NT2/D1 (cell line): ENCODE measurements at regions not wholly inside any gene's neighbourhood (a gene's known extent, or its start where the extent isn't known, plus 50 kb on each side); places are given as distances from the start of the nearest gene placed in this dataset.

Source experiments
- DNase-seq: peaks from one replicate; pipeline ENCODE4 v3.0.0-alpha.2; 2011; ENCODE audit warnings: low read depth, low spot score
- H3K27me3 ChIP-seq: 2 replicates; pipeline ENCODE4 v1.6.0; 2011; ENCODE audit warnings: mild to moderate bottlenecking; ENCODE audit not compliant: insufficient read length, insufficient read depth
- H3K36me3 ChIP-seq: 2 replicates; pipeline ENCODE4 v1.6.1; 2011; ENCODE audit warnings: mild to moderate bottlenecking, low read length, mixed read lengths; ENCODE audit not compliant: insufficient read depth, insufficient read length
- H3K4me1 ChIP-seq: 2 replicates; pipeline ENCODE4 v1.5.1; 2011; ENCODE audit not compliant: insufficient read depth, insufficient read length
- H3K4me3 ChIP-seq: 2 replicates; pipeline ENCODE4 v1.5.1; 2011; ENCODE audit warnings: low read depth; ENCODE audit not compliant: insufficient read length
- H3K9ac ChIP-seq: 2 replicates; pipeline ENCODE4 v1.6.0; 2011; ENCODE audit warnings: low read depth; ENCODE audit not compliant: insufficient read length
- H3K9me3 ChIP-seq: 2 replicates; pipeline ENCODE4 v1.5.1; 2011; ENCODE audit warnings: mild to moderate bottlenecking, low read length; ENCODE audit not compliant: insufficient read depth
- SUZ12 ChIP-seq: IDR thresholded peaks from 2 replicates; pipeline ENCODE4 v1.6.1; 2011; ENCODE audit not compliant: insufficient read length, insufficient read depth; ENCODE audit errors: extremely low read depth
- YY1 ChIP-seq: IDR thresholded peaks from 2 replicates; pipeline ENCODE4 v1.6.1; 2011; ENCODE audit not compliant: insufficient read length, insufficient read depth
- ZNF274 ChIP-seq: IDR thresholded peaks from 2 replicates; pipeline ENCODE4 v1.6.1; 2011; ENCODE audit warnings: mild to moderate bottlenecking, low read depth, low read length

GRCh38 chr20:60963146-60963545, 288.9 kb upstream of the CDH4 start:
- Histone ChIP-seq H3K36me3 (no peaks in the 10 kb centered on the region), H3K9ac (no peak overlapping the region), H3K4me3 (no peak overlapping the region), H3K4me1 (peaks cover 7% of the 10 kb centered on the region), H3K27me3 (peaks cover 87% of the 10 kb centered on the region), H3K9me3 (no peaks in the 10 kb centered on the region)
- DNase-seq = no peak
- no peak for TF ChIP-seq YY1
- TF ChIP-seq ZNF274 = no peak
- no peak for TF ChIP-seq SUZ12

GRCh38 chr20:60964911-60965310, 287.1 kb upstream of the CDH4 start:
- Histone ChIP-seq H3K9ac (no peak overlapping the region), H3K4me3 (no peak overlapping the region), H3K36me3 (no peaks in the 10 kb centered on the region), H3K9me3 (no peaks in the 10 kb centered on the region), H3K27me3 (peaks cover 87% of the 10 kb centered on the region), H3K4me1 (peaks cover 7% of the 10 kb centered on the region)
- no peak for TF ChIP-seq SUZ12
- TF ChIP-seq ZNF274 = no peak
- TF ChIP-seq YY1 = no peak
- no peak for DNase-seq

GRCh38 chr20:60966031-60966430, 286.0 kb upstream of the CDH4 start:
- TF ChIP-seq SUZ12 (no peak), YY1 (no peak), ZNF274 (no peak)
- Histone ChIP-seq H3K9ac (no peak overlapping the region), H3K4me1 (peaks cover 7% of the 10 kb centered on the region), H3K9me3 (no peaks in the 10 kb centered on the region), H3K27me3 (peaks cover 87% of the 10 kb centered on the region), H3K4me3 (no peak overlapping the region), H3K36me3 (no peaks in the 10 kb centered on the region)
- DNase-seq = no peak

GRCh38 chr20:60966766-60967165, 285.3 kb upstream of the CDH4 start:
- TF ChIP-seq YY1 = no peak
- no peak for TF ChIP-seq ZNF274
- TF ChIP-seq SUZ12 = no peak
- no peak overlapping the region for H3K9ac ChIP-seq
- H3K4me1 ChIP-seq = peaks cover 5% of the 10 kb centered on the region
- H3K27me3 ChIP-seq = peaks cover 86% of the 10 kb centered on the region
- DNase-seq = no peak
- H3K4me3 ChIP-seq = no peak overlapping the region
- H3K9me3 ChIP-seq = no peaks in the 10 kb centered on the region
- no peaks in the 10 kb centered on the region for H3K36me3 ChIP-seq

GRCh38 chr20:60967431-60968316, 284.4 kb upstream of the CDH4 start:
- Histone ChIP-seq H3K9ac (no peak overlapping the region), H3K27me3 (peaks cover 86% of the 10 kb centered on the region), H3K4me1 (peaks cover 3% of the 10 kb centered on the region), H3K4me3 (no peak overlapping the region), H3K36me3 (no peaks in the 10 kb centered on the region), H3K9me3 (no peaks in the 10 kb centered on the region)
- DNase-seq = no peak
- TF ChIP-seq SUZ12 = no peak
- no peak for TF ChIP-seq YY1
- no peak for TF ChIP-seq ZNF274

GRCh38 chr20:60968853-60969720, 283.0 kb upstream of the CDH4 start:
- Histone ChIP-seq H3K4me1 (peaks cover 3% of the 10 kb centered on the region), H3K4me3 (no peak overlapping the region), H3K36me3 (no peaks in the 10 kb centered on the region), H3K27me3 (peaks cover 91% of the 10 kb centered on the region), H3K9ac (no peak overlapping the region), H3K9me3 (no peaks in the 10 kb centered on the region)
- no peak for DNase-seq
- TF ChIP-seq YY1 (no peak), ZNF274 (no peak), SUZ12 (no peak)

- Histone ChIP-seq H3K27me3 (peaks cover 90% of the 10 kb centered on the region), H3K36me3 (no peaks in the 10 kb centered on the region), H3K9ac (no peak overlapping the region), H3K9me3 (no peaks in the 10 kb centered on the region), H3K4me1 (no peaks in the 10 kb centered on the region), H3K4me3 (no peak overlapping the region)
- no peak for DNase-seq
- TF ChIP-seq ZNF274 = no peak
Measured at GRCh38 chr20:60970601-60971000, 281.5 kb upstream of the CDH4 start.
